IMR-90 (cell line): ENCODE measurements at regions not wholly inside any gene's neighbourhood (a gene's known extent, or its start where the extent isn't known, plus 50 kb on each side); places are given as distances from the start of the nearest gene placed in this dataset.

Experiments
- ATAC-seq: fragments of 200-7000 bp; cut with Tn5 transposase; 2 replicates; pipeline ENCODE4 v1.9.1; 2020; ENCODE audit warnings: low read depth, mild to moderate bottlenecking, moderate library complexity
- BruUV-seq: library from RNA; stranded (reverse); fragments of 400-500 nt; replicated peaks from 2 replicates; lab custom pipeline; 2021; lab: Mats Ljungman, UMichigan
- CTCF ChIA-PET: fragments of 300-600 bp; formaldehyde crosslinking; extraction: SDS; loops from one replicate; lab custom pipeline; 2021; ENCODE audit warnings: antibody characterized with exemption; lab: Yijun Ruan, JAX
- POLR2A ChIA-PET: fragments of 300-600 bp; sonication (Branson Sonifier 250); formaldehyde crosslinking; loops from one replicate; lab custom pipeline; 2022; ENCODE audit warnings: antibody characterized with exemption; ENCODE audit not compliant: unreplicated experiment; lab: Charles Lee
- DNase-seq: peaks from one replicate; pipeline ENCODE4 v3.0.0; 2013
- H2AFZ ChIP-seq: replicated peaks from 2 replicates; pipeline ENCODE3; 2013; ENCODE audit warnings: low read length, mild to moderate bottlenecking; ENCODE audit not compliant: poor library complexity
- H2AK5ac ChIP-seq: 2 replicates; pipeline ENCODE4 v1.6.1; 2013; ENCODE audit warnings: low read depth, low read length, inconsistent platforms
- H2AK9ac ChIP-seq: replicated peaks from 2 replicates; pipeline ENCODE3; 2013; ENCODE audit warnings: mild to moderate bottlenecking, low read depth, low read length, moderate library complexity; ENCODE audit not compliant: poor library complexity
- H2BK120ac ChIP-seq: 2 replicates; pipeline ENCODE4 v1.6.1; 2013; ENCODE audit warnings: low read depth, low read length, inconsistent platforms
- H2BK15ac ChIP-seq: 3 replicates; pipeline ENCODE4 v1.6.1; 2013; ENCODE audit warnings: low read depth, low read length, inconsistent platforms
- H2BK20ac ChIP-seq: 2 replicates; pipeline ENCODE4 v1.6.1; 2013; ENCODE audit warnings: low read depth, mild to moderate bottlenecking, inconsistent platforms, low read length, moderate library complexity
- H2BK5ac ChIP-seq: 2 replicates; pipeline ENCODE4 v1.6.1; 2013; ENCODE audit warnings: mild to moderate bottlenecking, low read depth, low read length, inconsistent platforms; ENCODE audit not compliant: poor library complexity, severe bottlenecking
- H3K14ac ChIP-seq: replicated peaks from 2 replicates; pipeline ENCODE4 v1.6.1; 2013; ENCODE audit warnings: low read depth, low read length, inconsistent platforms
- H3K18ac ChIP-seq: 2 replicates; pipeline ENCODE4 v1.6.1; 2013; ENCODE audit warnings: low read depth, low read length, control low read depth
- H3K23ac ChIP-seq: 2 replicates; pipeline ENCODE4 v1.6.1; 2013; ENCODE audit warnings: low read depth, low read length, inconsistent platforms
- H3K27ac ChIP-seq: 2 replicates; pipeline ENCODE4 v1.5.1; 2013; ENCODE audit warnings: mild to moderate bottlenecking, control low read depth, low read length; ENCODE audit not compliant: insufficient read depth
- H3K27me3 ChIP-seq: 2 replicates; pipeline ENCODE4 v1.6.1; 2013; ENCODE audit warnings: low read length; ENCODE audit not compliant: control insufficient read depth, insufficient read depth
- H3K36me3 ChIP-seq: 2 replicates; pipeline ENCODE4 v1.6.1; 2013; ENCODE audit warnings: low read length, mixed read lengths; ENCODE audit not compliant: control insufficient read depth, insufficient read depth
- H3K4ac ChIP-seq: 2 replicates; pipeline ENCODE4 v1.6.1; 2013; ENCODE audit warnings: low read depth, low read length, inconsistent platforms
- H3K4me1 ChIP-seq: 2 replicates; pipeline ENCODE4 v1.6.1; 2013; ENCODE audit warnings: low read length, mixed read lengths; ENCODE audit not compliant: control insufficient read depth, insufficient read depth
- H3K4me2 ChIP-seq: 2 replicates; pipeline ENCODE4 v1.6.1; 2013; ENCODE audit warnings: low read depth, mild to moderate bottlenecking, control low read depth, low read length, moderate library complexity
- H3K4me3 ChIP-seq: 2 replicates; pipeline ENCODE4 v1.5.1; 2013; ENCODE audit warnings: low read depth, mild to moderate bottlenecking, control low read depth, low read length, moderate library complexity; ENCODE audit not compliant: insufficient read depth
- H3K56ac ChIP-seq: 2 replicates; pipeline ENCODE4 v1.6.1; 2013; ENCODE audit warnings: low read length, inconsistent platforms; ENCODE audit not compliant: insufficient read depth; ENCODE audit errors: extremely low read depth
- H3K79me1 ChIP-seq, 2 experiments: 2 replicates each; pipeline ENCODE4 v1.6.1; 2013; ENCODE audit warnings: low read length in 2 of 2, inconsistent platforms in 1 of 2, low read depth in 1 of 2
- H3K9ac ChIP-seq: 2 replicates; pipeline ENCODE4 v1.6.1; 2013; ENCODE audit warnings: low read depth, low read length, control low read depth
- H3K9me1 ChIP-seq: 2 replicates; pipeline ENCODE4 v1.6.1; 2013; ENCODE audit warnings: low read length, inconsistent platforms; ENCODE audit not compliant: insufficient read depth
- H3K9me3 ChIP-seq: 2 replicates; pipeline ENCODE4 v1.6.1; 2013; ENCODE audit warnings: low read length; ENCODE audit not compliant: control insufficient read depth, insufficient read depth
- H4K20me1 ChIP-seq: 2 replicates; pipeline ENCODE4 v1.6.1; 2013; ENCODE audit warnings: low read length, inconsistent platforms; ENCODE audit not compliant: insufficient read depth
- H4K5ac ChIP-seq: 2 replicates; pipeline ENCODE4 v1.6.1; 2013; ENCODE audit warnings: mild to moderate bottlenecking, low read depth, low read length, control low read depth
- H4K8ac ChIP-seq, 2 experiments: 2 replicates each; pipeline ENCODE4 v1.6.1; 2013; ENCODE audit warnings: low read depth in 2 of 2, low read length in 2 of 2, control low read depth in 1 of 2, inconsistent platforms in 1 of 2
- H4K91ac ChIP-seq: 2 replicates; pipeline ENCODE4 v1.6.1; 2013; ENCODE audit warnings: low read depth, low read length, inconsistent platforms; ENCODE audit not compliant: insufficient read depth
- BHLHE40 ChIP-seq: fragments of 150-350 bp; IDR thresholded peaks from 2 replicates; pipeline ENCODE4 v1.6.1; 2016; ENCODE audit warnings: mild to moderate bottlenecking, low read depth, low read length
- CEBPB ChIP-seq: IDR thresholded peaks from 2 replicates; pipeline ENCODE4 v1.6.1; 2012; ENCODE audit warnings: low read depth, low read length, improper control_type of control experiment
- CHD1 ChIP-seq: IDR thresholded peaks from 2 replicates; pipeline ENCODE4 v1.6.1; 2012; ENCODE audit warnings: low read depth, low read length, improper control_type of control experiment
- FOS ChIP-seq: fragments of 150-350 bp; IDR thresholded peaks from 2 replicates; pipeline ENCODE4 v1.6.1; 2016; ENCODE audit warnings: low read depth, low read length
- MAZ ChIP-seq: IDR thresholded peaks from 2 replicates; pipeline ENCODE4 v1.6.1; 2012; ENCODE audit warnings: low read depth, mild to moderate bottlenecking, low read length, improper control_type of control experiment, moderate library complexity, borderline replicate concordance
- POLR2A ChIP-seq: IDR thresholded peaks from 2 replicates; pipeline ENCODE4 v1.6.1; 2012; ENCODE audit warnings: mild to moderate bottlenecking, low read depth, low read length
- RAD21 ChIP-seq: IDR thresholded peaks from 2 replicates; pipeline ENCODE4 v1.6.1; 2012; ENCODE audit warnings: low read length, improper control_type of control experiment
- SMC3 ChIP-seq: fragments of 150-350 bp; IDR thresholded peaks from 2 replicates; pipeline ENCODE4 v1.6.1; 2016; ENCODE audit warnings: low read depth, mild to moderate bottlenecking, antibody characterized with exemption, low read length, moderate library complexity
- USF2 ChIP-seq: fragments of 150-350 bp; IDR thresholded peaks from 2 replicates; pipeline ENCODE4 v1.6.1; 2017; ENCODE audit warnings: mild to moderate bottlenecking, antibody characterized with exemption, low read length, low read depth
- WGBS, 2 experiments: methylation state at CpG; one replicate each; pipeline versions ENCODE4 v1.1.5 to v1.1.7; 2013; ENCODE audit warnings: missing lambda C conversion rate in 2 of 2; ENCODE audit not compliant: insufficient read length in 1 of 2; ENCODE audit errors: extremely low coverage in 2 of 2; 5-methylcytosine and 5-hydroxymethylcytosine counted together
- dilution Hi-C: fragments of 300-500 bp; cut with HindIII; formaldehyde crosslinking; loops from one replicate; pipeline ENCODE4 v1.14.3; 2018; ENCODE audit warnings: low sequenced_read_pairs; ENCODE audit not compliant: unreplicated experiment
- in situ Hi-C: fragments of 300-500 bp; cut with MboI; formaldehyde crosslinking; loops from 3 replicates; pipeline ENCODE4 v1.14.3; 2019; ENCODE audit warnings: low sequenced_read_pairs, inconsistent platforms, mixed read lengths
- intact Hi-C: fragments of 100-400 bp; cut with micrococcal nuclease; formaldehyde crosslinking; loops from 2 replicates; pipeline ENCODE4 v1.10.0; 2022
- TF ChIP-seq, protein P1 (sequence below): fragments of 150-350 bp; IDR thresholded peaks from 2 replicates; pipeline ENCODE4 v1.6.1; 2016; ENCODE audit warnings: low read depth, mild to moderate bottlenecking, low read length, moderate library complexity, borderline replicate concordance

GRCh38 chr1:34455121-34455520 is 278.4 kb downstream of the C1orf94 start:
- in situ Hi-C loops = no loop called here
- Histone ChIP-seq H2BK20ac (no peak overlapping the region), H3K36me3 (no peaks in the 10 kb centered on the region), H3K9me3 (peaks cover 39% of the 10 kb centered on the region), H2BK5ac (no peak overlapping the region), H2BK15ac (no peak overlapping the region), H3K9me1 (no peaks in the 10 kb centered on the region), H4K20me1 (no peaks in the 10 kb centered on the region), H3K56ac (no peak overlapping the region), H3K4ac (no peak overlapping the region), H3K18ac (no peak overlapping the region), H3K79me1 (no peaks in the 10 kb centered on the region), H4K8ac (no peak overlapping the region), H4K5ac (no peak overlapping the region), H3K4me1 (no peaks in the 10 kb centered on the region), H3K9ac (no peak overlapping the region), H2AFZ (no peak overlapping the region), H3K27ac (no peak overlapping the region), H3K4me3 (no peak overlapping the region), H3K4me2 (no peak overlapping the region), H2AK5ac (no peak overlapping the region), H4K91ac (no peak overlapping the region), H3K23ac (no peak overlapping the region), H2BK120ac (no peak overlapping the region), H2AK9ac (no peak overlapping the region), H3K14ac (no peak overlapping the region), H3K27me3 (no peaks in the 10 kb centered on the region)
- 58% methylated on average over 2 of the region's 7 CpGs; no CpG with 5 or more reads in 1 of the 2 experiments for WGBS, 2 experiments
- ATAC-seq (no peak), DNase-seq (no peak)
- no TSS peak for BruUV-seq
- ChIA-PET CTCF (no interaction called here), POLR2A (no interaction called here)
- intact Hi-C loops = no loop called here
- dilution Hi-C loops = no loop called here
- no peak for TF ChIP-seq RAD21
- no peak for TF ChIP-seq CEBPB
- no peak for TF ChIP-seq CHD1
- TF ChIP-seq, protein P1, sequence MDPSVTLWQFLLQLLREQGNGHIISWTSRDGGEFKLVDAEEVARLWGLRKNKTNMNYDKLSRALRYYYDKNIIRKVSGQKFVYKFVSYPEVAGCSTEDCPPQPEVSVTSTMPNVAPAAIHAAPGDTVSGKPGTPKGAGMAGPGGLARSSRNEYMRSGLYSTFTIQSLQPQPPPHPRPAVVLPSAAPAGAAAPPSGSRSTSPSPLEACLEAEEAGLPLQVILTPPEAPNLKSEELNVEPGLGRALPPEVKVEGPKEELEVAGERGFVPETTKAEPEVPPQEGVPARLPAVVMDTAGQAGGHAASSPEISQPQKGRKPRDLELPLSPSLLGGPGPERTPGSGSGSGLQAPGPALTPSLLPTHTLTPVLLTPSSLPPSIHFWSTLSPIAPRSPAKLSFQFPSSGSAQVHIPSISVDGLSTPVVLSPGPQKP = no peak
- TF ChIP-seq FOS = no peak
- no peak for TF ChIP-seq BHLHE40
- no peak for TF ChIP-seq MAZ
- TF ChIP-seq SMC3 = no peak
- TF ChIP-seq POLR2A = no peak
- no peak for TF ChIP-seq USF2
